ENCODE measurements at regions not wholly inside any gene's neighbourhood (a gene's known extent, or its start where the extent isn't known, plus 50 kb on each side); places are given as distances from the start of the nearest gene placed in this dataset.

DNA sequence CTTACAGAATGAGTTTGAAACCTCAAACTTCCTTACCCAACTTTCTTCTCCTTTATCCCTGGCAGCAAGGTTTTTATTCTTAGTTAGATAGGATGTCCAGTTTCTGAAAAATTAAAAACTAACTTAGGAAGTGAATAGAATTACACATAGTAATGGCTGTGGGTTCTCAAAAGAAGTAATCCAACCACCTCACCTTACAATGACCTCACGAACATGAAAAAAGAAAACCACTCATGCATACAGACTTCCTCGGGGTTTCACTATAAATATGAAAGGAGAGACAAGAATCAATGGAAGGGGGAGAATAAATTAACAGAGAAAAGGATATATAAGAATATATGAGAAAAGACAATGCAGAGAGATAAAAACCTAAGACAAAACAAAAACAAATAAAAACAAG is 1044.3 kb upstream of the KLHL29 start (continued):
- TF ChIP-seq CBX3 (IDR thresholded peaks at IDR 0.05; ENCODE audit: low read depth) (no peak), CEBPB (IDR thresholded peaks at IDR 0.05; ENCODE audit: low read depth) (no peak), EZH2phosphoT487 (IDR thresholded peaks at IDR 0.05; ENCODE audit: borderline replicate concordance) (no peak), FOSL1 (IDR thresholded peaks at IDR 0.05; ENCODE audit: low read depth) (no peak), EZH2 (IDR thresholded peaks at IDR 0.05) (no peak), RAD21 (IDR thresholded peaks at IDR 0.05; ENCODE audit: low read depth) (no peak)

DNA sequence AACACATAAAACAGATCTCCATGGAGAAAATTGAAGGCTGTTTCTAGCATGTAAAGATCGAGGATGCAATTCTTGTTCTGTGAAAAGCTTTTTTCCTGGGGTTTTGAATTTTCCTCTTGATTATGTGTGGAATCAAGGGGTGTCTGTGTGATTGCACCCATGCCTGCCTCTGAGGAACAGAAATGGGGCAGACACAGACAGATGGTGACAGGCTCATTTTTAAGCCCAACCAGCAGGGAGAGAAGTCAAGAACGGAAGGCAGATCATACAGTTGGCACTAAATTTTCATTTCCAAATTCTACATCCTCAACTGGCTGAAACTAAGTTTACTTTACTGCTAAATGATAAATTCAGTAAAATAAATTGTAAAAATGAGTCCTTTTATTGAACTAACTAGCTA is 1037.7 kb upstream of the KLHL29 start:
- no peaks in the 10 kb centered on the region for H3K4me1 ChIP-seq (ENCODE audit: control insufficient read depth in 1 of 2, insufficient read depth in 2 of 2, low read length in 2 of 2)
- H3K79me2 ChIP-seq (ENCODE audit: insufficient read depth, low read length), result no peaks in the 10 kb centered on the region
- H3K4me3 ChIP-seq (replicated peaks in 1 of 2; ENCODE audit: low read depth in 1 of 2, low read length in 2 of 2), result no peak overlapping the region
- intact Hi-C loops (cut with micrococcal nuclease), result no loop called here
- H3K9ac ChIP-seq (ENCODE audit: low read length), result no peak overlapping the region
- peaks cover 0 to 6% of the 10 kb centered on the region in 2 experiments; a peak in 1 of 4 replicates for H3K9me3 ChIP-seq (ENCODE audit: control insufficient read depth in 1 of 2, insufficient read depth in 1 of 2, low read depth in 1 of 2, low read length in 2 of 2)
- ATAC-seq (no peak), DNase-seq (ENCODE audit: low read depth, low spot score) (no peak)
- H2AFZ ChIP-seq (ENCODE audit: low read depth, low read length, poor library complexity, severe bottlenecking), result no peak overlapping the region
- H3K4me2 ChIP-seq (ENCODE audit: low read length), result no peak overlapping the region
- H3K27ac ChIP-seq (ENCODE audit: low read depth, low read length), result no peak overlapping the region
- CTCF ChIA-PET, result no interaction called here
- no peaks in the 10 kb centered on the region for H4K20me1 ChIP-seq (ENCODE audit: insufficient read depth)
- H3K9me2 ChIP-seq (ENCODE audit: insufficient read depth), result no peaks in the 10 kb centered on the region
- no peaks in the 10 kb centered on the region for H3K36me3 ChIP-seq (ENCODE audit: control insufficient read depth in 1 of 2, insufficient read depth in 2 of 2, low read length in 2 of 2)
- POLR2A ChIA-PET, result no interaction called here
- no peaks in the 10 kb centered on the region for H3K27me3 ChIP-seq (ENCODE audit: insufficient read depth, low read length)
- RAD21 ChIA-PET (ENCODE audit: low non-redundant PET in 1 of 2, low total read pairs in 2 of 2, uncharacterized antibody in 2 of 2, unreplicated experiment in 2 of 2), result no interaction called here
- BruUV-seq (replicated peaks), result no TSS peak
- TF ChIP-seq SP1 (IDR thresholded peaks at IDR 0.05; ENCODE audit: low read depth), result no peak
- no peak for TF ChIP-seq SRF (IDR thresholded peaks at IDR 0.05; ENCODE audit: low read depth)
- no peak for TF ChIP-seq ZFX (IDR thresholded peaks at IDR 0.05)
- TF ChIP-seq, protein P1, sequence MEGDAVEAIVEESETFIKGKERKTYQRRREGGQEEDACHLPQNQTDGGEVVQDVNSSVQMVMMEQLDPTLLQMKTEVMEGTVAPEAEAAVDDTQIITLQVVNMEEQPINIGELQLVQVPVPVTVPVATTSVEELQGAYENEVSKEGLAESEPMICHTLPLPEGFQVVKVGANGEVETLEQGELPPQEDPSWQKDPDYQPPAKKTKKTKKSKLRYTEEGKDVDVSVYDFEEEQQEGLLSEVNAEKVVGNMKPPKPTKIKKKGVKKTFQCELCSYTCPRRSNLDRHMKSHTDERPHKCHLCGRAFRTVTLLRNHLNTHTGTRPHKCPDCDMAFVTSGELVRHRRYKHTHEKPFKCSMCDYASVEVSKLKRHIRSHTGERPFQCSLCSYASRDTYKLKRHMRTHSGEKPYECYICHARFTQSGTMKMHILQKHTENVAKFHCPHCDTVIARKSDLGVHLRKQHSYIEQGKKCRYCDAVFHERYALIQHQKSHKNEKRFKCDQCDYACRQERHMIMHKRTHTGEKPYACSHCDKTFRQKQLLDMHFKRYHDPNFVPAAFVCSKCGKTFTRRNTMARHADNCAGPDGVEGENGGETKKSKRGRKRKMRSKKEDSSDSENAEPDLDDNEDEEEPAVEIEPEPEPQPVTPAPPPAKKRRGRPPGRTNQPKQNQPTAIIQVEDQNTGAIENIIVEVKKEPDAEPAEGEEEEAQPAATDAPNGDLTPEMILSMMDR (IDR thresholded peaks at IDR 0.05 in 2 of 3, conservative IDR thresholded peaks at IDR 0.05 in 1 of 3; ENCODE audit: borderline replicate concordance in 1 of 3, insufficient read depth in 1 of 3, low read depth in 2 of 3, low read length in 2 of 3), result no peak
- no peak for TF ChIP-seq EGR1 (IDR thresholded peaks at IDR 0.05; ENCODE audit: low read depth)
- no peak for TF ChIP-seq POLR2A (IDR thresholded peaks at IDR 0.05; ENCODE audit: borderline replicate concordance, extremely low read depth, insufficient read depth, insufficient read length)
- TF ChIP-seq, protein P2, sequence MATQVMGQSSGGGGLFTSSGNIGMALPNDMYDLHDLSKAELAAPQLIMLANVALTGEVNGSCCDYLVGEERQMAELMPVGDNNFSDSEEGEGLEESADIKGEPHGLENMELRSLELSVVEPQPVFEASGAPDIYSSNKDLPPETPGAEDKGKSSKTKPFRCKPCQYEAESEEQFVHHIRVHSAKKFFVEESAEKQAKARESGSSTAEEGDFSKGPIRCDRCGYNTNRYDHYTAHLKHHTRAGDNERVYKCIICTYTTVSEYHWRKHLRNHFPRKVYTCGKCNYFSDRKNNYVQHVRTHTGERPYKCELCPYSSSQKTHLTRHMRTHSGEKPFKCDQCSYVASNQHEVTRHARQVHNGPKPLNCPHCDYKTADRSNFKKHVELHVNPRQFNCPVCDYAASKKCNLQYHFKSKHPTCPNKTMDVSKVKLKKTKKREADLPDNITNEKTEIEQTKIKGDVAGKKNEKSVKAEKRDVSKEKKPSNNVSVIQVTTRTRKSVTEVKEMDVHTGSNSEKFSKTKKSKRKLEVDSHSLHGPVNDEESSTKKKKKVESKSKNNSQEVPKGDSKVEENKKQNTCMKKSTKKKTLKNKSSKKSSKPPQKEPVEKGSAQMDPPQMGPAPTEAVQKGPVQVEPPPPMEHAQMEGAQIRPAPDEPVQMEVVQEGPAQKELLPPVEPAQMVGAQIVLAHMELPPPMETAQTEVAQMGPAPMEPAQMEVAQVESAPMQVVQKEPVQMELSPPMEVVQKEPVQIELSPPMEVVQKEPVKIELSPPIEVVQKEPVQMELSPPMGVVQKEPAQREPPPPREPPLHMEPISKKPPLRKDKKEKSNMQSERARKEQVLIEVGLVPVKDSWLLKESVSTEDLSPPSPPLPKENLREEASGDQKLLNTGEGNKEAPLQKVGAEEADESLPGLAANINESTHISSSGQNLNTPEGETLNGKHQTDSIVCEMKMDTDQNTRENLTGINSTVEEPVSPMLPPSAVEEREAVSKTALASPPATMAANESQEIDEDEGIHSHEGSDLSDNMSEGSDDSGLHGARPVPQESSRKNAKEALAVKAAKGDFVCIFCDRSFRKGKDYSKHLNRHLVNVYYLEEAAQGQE (IDR thresholded peaks at IDR 0.05; ENCODE audit: low read depth), result no peak
- no peak for TF ChIP-seq ELF1 (IDR thresholded peaks at IDR 0.05; ENCODE audit: borderline replicate concordance, low read depth)
- TF ChIP-seq ZNF274 (IDR thresholded peaks at IDR 0.05; ENCODE audit: low read depth, low read length), result no peak
- TF ChIP-seq, protein P3, sequence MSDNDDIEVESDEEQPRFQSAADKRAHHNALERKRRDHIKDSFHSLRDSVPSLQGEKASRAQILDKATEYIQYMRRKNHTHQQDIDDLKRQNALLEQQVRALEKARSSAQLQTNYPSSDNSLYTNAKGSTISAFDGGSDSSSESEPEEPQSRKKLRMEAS (IDR thresholded peaks at IDR 0.05), result no peak
- no peak for TF ChIP-seq EZH2 (IDR thresholded peaks at IDR 0.05)
- TF ChIP-seq CEBPB (IDR thresholded peaks at IDR 0.05; ENCODE audit: low read depth), result no peak
- no peak for TF ChIP-seq TCF7L2 (IDR thresholded peaks at IDR 0.05; ENCODE audit: borderline replicate concordance, extremely low read depth, insufficient read depth, insufficient read length)
- TF ChIP-seq YY1 (IDR thresholded peaks at IDR 0.05; ENCODE audit: extremely low read depth, insufficient replicate concordance, low read depth, low read length), result no peak
- TF ChIP-seq RAD21 (IDR thresholded peaks at IDR 0.05; ENCODE audit: low read depth), result no peak
- TF ChIP-seq, protein P4, sequence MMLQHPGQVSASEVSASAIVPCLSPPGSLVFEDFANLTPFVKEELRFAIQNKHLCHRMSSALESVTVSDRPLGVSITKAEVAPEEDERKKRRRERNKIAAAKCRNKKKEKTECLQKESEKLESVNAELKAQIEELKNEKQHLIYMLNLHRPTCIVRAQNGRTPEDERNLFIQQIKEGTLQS (IDR thresholded peaks at IDR 0.05), result no peak
- TF ChIP-seq, protein P5, sequence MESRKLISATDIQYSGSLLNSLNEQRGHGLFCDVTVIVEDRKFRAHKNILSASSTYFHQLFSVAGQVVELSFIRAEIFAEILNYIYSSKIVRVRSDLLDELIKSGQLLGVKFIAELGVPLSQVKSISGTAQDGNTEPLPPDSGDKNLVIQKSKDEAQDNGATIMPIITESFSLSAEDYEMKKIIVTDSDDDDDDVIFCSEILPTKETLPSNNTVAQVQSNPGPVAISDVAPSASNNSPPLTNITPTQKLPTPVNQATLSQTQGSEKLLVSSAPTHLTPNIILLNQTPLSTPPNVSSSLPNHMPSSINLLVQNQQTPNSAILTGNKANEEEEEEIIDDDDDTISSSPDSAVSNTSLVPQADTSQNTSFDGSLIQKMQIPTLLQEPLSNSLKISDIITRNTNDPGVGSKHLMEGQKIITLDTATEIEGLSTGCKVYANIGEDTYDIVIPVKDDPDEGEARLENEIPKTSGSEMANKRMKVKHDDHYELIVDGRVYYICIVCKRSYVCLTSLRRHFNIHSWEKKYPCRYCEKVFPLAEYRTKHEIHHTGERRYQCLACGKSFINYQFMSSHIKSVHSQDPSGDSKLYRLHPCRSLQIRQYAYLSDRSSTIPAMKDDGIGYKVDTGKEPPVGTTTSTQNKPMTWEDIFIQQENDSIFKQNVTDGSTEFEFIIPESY (IDR thresholded peaks at IDR 0.05; ENCODE audit: extremely low read depth, insufficient replicate concordance, low read length), result no peak
